Psoas muscle (tissue), 7 donors: ENCODE measurements at regions not wholly inside any gene's neighbourhood (a gene's known extent, or its start where the extent isn't known, plus 50 kb on each side); places are given as distances from the start of the nearest gene placed in this dataset.
A peak's percentile ranks its signal among the peaks of the same experiment; 100 is the strongest.
"Not testable (repeated sequence)": the region's sequence is repeated elsewhere in the genome, so short reads cannot be mapped to it uniquely, and the experiment has no call there.

Experiments used
- ATAC-seq, 4 donors: fragments of 200-7000 bp; cut with Tn5 transposase; one replicate each; pipeline ENCODE4 v1.9.1; 2020; ENCODE audit warnings: moderate library complexity in 3 of 4, mild to moderate bottlenecking in 2 of 4
- DNase-seq, 2 donors: peaks; one replicate each; pipeline ENCODE4 v3.0.0-alpha.2; 2020
- H3K27ac ChIP-seq: fragments of 200-600 bp; one replicate; pipeline ENCODE4 v1.8.0; 2022
- H3K27me3 ChIP-seq, 3 donors: fragments of 200-600 bp in 1 of 3; one replicate each; pipeline versions ENCODE4 v1.6.1 to v1.8.0; 2013 to 2022; ENCODE audit warnings: low read length in 2 of 3, mild to moderate bottlenecking in 2 of 3, moderate library complexity in 1 of 3; ENCODE audit not compliant: insufficient read depth in 3 of 3
- H3K36me3 ChIP-seq, 2 donors: fragments of 200-600 bp in 1 of 2; one replicate each; pipeline versions ENCODE4 v1.6.1 to v1.8.0; 2013 to 2022; ENCODE audit warnings: low read depth in 1 of 2, mild to moderate bottlenecking in 1 of 2, moderate library complexity in 1 of 2; ENCODE audit not compliant: insufficient read depth in 1 of 2
- H3K4me1 ChIP-seq: fragments of 200-600 bp; one replicate; pipeline ENCODE4 v1.8.0; 2022
- H3K4me3 ChIP-seq: fragments of 200-600 bp; one replicate; pipeline ENCODE4 v1.8.0; 2022; ENCODE audit warnings: mild to moderate bottlenecking
- H3K9me3 ChIP-seq: fragments of 200-600 bp; one replicate; pipeline ENCODE4 v1.8.0; 2022
- WGBS, 3 donors: extraction: QIAGEN DNeasy Blood & Tissue Kit; methylation state at CpG; one replicate each; pipeline versions ENCODE4 v1.1.6 to v1.1.7; 2013; 5-methylcytosine and 5-hydroxymethylcytosine counted together
- intact Hi-C, 2 donors: fragments of 100-400 bp; cut with DNase I; formaldehyde crosslinking; loops; one replicate each; pipeline versions ENCODE4 v1.11.0 to v1.14.2; 2022
- TF ChIP-seq, protein P1 (sequence below): fragments of 200-600 bp; IDR thresholded peaks from one replicate; pipeline ENCODE4 v1.8.0; 2022; ENCODE audit warnings: antibody characterized with exemption
- donor health status: healthy with polysubstance abuse.
- donor health status: DM: no; HTN: no; CAD: no; lungs with moderate emphysema.
- donor health status: Bipolar disorder and iron deficiency.
- donor health status: healthy.
- donor health status: DM: yes; HTN: yes; CAD: no.
- donor health status: DM: no; HTN: no; CAD: no.
- donor health status: DM: yes; HTN: yes; CAD: no.

DNA sequence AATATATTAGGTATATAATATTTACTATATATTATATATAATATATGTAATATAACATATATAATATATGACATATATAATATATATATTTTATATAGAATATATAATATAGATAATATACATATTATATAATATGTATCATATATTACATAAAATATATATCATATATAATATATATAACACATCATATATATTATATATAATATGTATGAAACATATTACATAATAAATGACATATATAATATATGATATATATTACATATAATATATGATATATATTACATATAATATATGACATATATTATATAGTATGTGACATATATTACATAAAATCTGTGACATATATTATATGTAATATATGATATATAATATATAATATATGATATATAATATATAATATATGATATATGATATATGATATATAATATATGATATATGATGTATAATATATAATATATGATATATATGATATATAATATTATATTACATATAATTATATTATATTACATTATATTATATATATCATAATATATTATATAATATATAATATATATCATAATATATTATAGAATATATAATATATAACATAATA, 119.5 kb upstream of the RIMBP3 start:
- Histone ChIP-seq H3K9me3 (no peaks in the 10 kb centered on the region), H3K27ac (no peak overlapping the region), H3K27me3 (no peaks in the 10 kb centered on the region), H3K4me3 (no peak overlapping the region), H3K4me1 (no peaks in the 10 kb centered on the region), H3K36me3 (no peaks in the 10 kb centered on the region)
- TF ChIP-seq, protein P1, sequence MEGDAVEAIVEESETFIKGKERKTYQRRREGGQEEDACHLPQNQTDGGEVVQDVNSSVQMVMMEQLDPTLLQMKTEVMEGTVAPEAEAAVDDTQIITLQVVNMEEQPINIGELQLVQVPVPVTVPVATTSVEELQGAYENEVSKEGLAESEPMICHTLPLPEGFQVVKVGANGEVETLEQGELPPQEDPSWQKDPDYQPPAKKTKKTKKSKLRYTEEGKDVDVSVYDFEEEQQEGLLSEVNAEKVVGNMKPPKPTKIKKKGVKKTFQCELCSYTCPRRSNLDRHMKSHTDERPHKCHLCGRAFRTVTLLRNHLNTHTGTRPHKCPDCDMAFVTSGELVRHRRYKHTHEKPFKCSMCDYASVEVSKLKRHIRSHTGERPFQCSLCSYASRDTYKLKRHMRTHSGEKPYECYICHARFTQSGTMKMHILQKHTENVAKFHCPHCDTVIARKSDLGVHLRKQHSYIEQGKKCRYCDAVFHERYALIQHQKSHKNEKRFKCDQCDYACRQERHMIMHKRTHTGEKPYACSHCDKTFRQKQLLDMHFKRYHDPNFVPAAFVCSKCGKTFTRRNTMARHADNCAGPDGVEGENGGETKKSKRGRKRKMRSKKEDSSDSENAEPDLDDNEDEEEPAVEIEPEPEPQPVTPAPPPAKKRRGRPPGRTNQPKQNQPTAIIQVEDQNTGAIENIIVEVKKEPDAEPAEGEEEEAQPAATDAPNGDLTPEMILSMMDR = no peak
- ATAC-seq (no peak), DNase-seq (no peak)
- intact Hi-C loops = no loop called here

DNA sequence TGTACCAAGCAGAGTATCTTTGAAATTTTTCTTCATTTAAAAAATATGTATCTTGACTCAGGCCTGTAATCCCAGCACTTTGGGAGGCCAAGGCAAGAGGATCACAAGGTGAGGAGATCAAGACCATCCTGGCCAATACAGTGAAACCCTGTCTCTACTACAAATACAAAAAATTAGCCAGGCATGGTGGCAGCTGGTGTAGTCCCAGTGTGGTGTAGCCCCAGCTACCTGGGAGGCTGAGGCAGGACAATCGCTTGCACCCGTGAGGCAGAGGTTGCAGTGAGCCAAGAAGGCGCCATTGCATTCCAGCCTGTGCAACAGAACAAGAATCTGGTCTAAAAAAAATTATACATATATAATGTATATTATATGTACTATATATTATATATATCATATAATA, 118.7 kb upstream of the RIMBP3 start:
- H3K27ac ChIP-seq, H3K9me3 ChIP-seq, intact Hi-C loops, H3K36me3 ChIP-seq, H3K27me3 ChIP-seq, H3K4me3 ChIP-seq, H3K4me1 ChIP-seq: not testable (repeated sequence)
- peak; percentile 19 to 53 for DNase-seq
- peak; percentile 32 to 37 (median 34) for ATAC-seq
- WGBS, 3 donors = 84 to 92% (median 87%) methylated on average over 3 of the region's 3 CpGs
